Gastrocnemius medialis (tissue), 4 donors: ENCODE measurements at regions not wholly inside any gene's neighbourhood (a gene's known extent, or its start where the extent isn't known, plus 50 kb on each side); places are given as distances from the start of the nearest gene placed in this dataset.

ENCODE experiments used
- ATAC-seq, 2 donors: fragments of 150-250 bp; one replicate each; pipeline ENCODE4 v1.9.1; 2016
- DNase-seq, 2 donors: peaks; one replicate each; pipeline ENCODE4 v3.0.0-alpha.2; 2019
- H3K27ac ChIP-seq, 4 donors: fragments of 200-600 bp; sonication (generic); 1 replicate in 1 of 4; 2 replicates in 3 of 4; pipeline ENCODE4 v1.5.1; 2016 to 2018; ENCODE audit warnings: mild to moderate bottlenecking in 2 of 4, moderate library complexity in 1 of 4
- H3K27me3 ChIP-seq, 3 donors: fragments of 200-600 bp; sonication (generic) in 2 of 3; 1 replicate in 1 of 3; 2 replicates in 2 of 3; pipeline versions ENCODE4 v1.5.1 to v1.6.0; 2016 to 2019; ENCODE audit warnings: mild to moderate bottlenecking in 1 of 3, moderate library complexity in 1 of 3
- H3K36me3 ChIP-seq, 2 donors: fragments of 200-600 bp; sonication (generic) in 1 of 2; one replicate each; pipeline ENCODE4 v1.5.1; 2017 to 2018
- H3K4me1 ChIP-seq, 2 donors: fragments of 200-600 bp; sonication (generic) in 1 of 2; one replicate each; pipeline ENCODE4 v1.5.1; 2016 to 2017; ENCODE audit warnings: mild to moderate bottlenecking in 2 of 2
- H3K4me3 ChIP-seq, 4 donors: fragments of 200-600 bp; sonication (generic) in 3 of 4; 1 replicate in 1 of 4; 2 replicates in 3 of 4; pipeline ENCODE4 v1.5.1; 2016 to 2019; ENCODE audit warnings: mild to moderate bottlenecking in 2 of 4
- H3K9me3 ChIP-seq, 3 donors: fragments of 200-600 bp; sonication (generic) in 2 of 3; 1 replicate in 1 of 3; 2 replicates in 2 of 3; pipeline ENCODE4 v1.5.1; 2016 to 2019
- POLR2A ChIP-seq, 2 donors: fragments of 450-650 bp; IDR thresholded peaks; one replicate each; pipeline ENCODE4 v1.6.1; 2017; ENCODE audit warnings: antibody characterized with exemption in 2 of 2, mild to moderate bottlenecking in 2 of 2, moderate library complexity in 2 of 2
- in situ Hi-C, 4 donors: fragments of 200-750 bp; cut with MboI; loops; one replicate each; pipeline versions ENCODE4 v1.15.0 to v1.8.0; 2017; ENCODE audit warnings: low sequenced_read_pairs in 4 of 4
- intact Hi-C: fragments of 100-400 bp; cut with DNase I; formaldehyde crosslinking; loops from one replicate; pipeline ENCODE4 v1.15.1; 2023; ENCODE audit warnings: low total_unique reads
- TF ChIP-seq, protein P1 (sequence below), 5 experiments: fragments of 450-650 bp in 3 of 5; fragments of 200-600 bp in 2 of 5; sonication (generic) in 2 of 5; IDR thresholded peaks in 4 of 5; conservative IDR thresholded peaks in 1 of 5; 1 replicate in 4 of 5; 2 replicates in 1 of 5; pipeline ENCODE4 v1.5.1; 2016 to 2019; ENCODE audit warnings: antibody characterized with exemption in 5 of 5, mild to moderate bottlenecking in 3 of 5, moderate library complexity in 3 of 5

DNA sequence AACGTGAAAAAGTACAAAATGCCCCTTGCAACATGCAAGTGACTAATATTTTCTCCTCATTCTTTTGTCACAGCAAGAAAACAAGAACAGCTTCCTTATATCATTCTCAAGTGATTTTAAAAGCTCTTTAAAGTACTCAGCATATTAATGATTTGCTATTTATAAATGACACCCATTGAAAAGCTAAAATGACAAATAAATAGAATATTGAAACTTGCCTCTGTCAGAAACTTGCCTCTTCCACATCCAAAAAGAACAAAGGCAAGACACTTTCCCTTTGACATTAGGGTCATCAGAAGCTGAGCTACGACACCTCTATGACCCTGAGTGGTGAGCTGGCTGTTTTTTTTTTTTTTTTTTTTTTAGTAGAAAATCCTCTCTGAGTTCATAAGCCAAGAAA lies 339.6 kb upstream of the ITGA1 start:
- H3K4me3 ChIP-seq: no peak overlapping the region
- intact Hi-C loops: no loop called here
- no peaks in the 10 kb centered on the region for H3K4me1 ChIP-seq
- ATAC-seq (no peak), DNase-seq (no peak)
- H3K27me3 ChIP-seq: no peaks in the 10 kb centered on the region
- H3K36me3 ChIP-seq: no peaks in the 10 kb centered on the region
- in situ Hi-C loops: no loop called here
- TF ChIP-seq POLR2A (IDR thresholded peaks at IDR 0.05): no peak
- TF ChIP-seq, protein P1, sequence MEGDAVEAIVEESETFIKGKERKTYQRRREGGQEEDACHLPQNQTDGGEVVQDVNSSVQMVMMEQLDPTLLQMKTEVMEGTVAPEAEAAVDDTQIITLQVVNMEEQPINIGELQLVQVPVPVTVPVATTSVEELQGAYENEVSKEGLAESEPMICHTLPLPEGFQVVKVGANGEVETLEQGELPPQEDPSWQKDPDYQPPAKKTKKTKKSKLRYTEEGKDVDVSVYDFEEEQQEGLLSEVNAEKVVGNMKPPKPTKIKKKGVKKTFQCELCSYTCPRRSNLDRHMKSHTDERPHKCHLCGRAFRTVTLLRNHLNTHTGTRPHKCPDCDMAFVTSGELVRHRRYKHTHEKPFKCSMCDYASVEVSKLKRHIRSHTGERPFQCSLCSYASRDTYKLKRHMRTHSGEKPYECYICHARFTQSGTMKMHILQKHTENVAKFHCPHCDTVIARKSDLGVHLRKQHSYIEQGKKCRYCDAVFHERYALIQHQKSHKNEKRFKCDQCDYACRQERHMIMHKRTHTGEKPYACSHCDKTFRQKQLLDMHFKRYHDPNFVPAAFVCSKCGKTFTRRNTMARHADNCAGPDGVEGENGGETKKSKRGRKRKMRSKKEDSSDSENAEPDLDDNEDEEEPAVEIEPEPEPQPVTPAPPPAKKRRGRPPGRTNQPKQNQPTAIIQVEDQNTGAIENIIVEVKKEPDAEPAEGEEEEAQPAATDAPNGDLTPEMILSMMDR (IDR thresholded peaks at IDR 0.05 in 4 of 5, conservative IDR thresholded peaks at IDR 0.05 in 1 of 5): no peak
- H3K27ac ChIP-seq: no peak overlapping the region
- no peaks in the 10 kb centered on the region for H3K9me3 ChIP-seq

DNA sequence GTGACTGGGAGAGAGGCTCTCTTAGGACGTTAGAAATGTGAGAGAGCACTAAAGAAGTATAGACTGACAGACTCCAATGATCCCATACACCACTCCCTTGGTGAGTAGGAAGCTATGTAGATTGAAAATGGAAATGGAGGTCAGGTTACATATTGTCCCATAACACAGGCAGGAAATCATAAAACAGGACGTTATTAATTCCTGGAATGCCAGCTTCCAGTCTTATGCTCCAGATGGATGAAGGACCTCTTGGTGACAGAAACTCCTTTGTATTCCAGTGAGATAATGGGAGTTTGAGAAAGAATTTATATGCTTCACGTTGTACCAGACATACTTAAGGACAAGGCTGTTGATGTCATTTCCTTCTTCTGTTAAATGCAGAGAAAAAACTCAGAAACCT lies 338.2 kb upstream of the ITGA1 start:
- in situ Hi-C loops (no loop called here), intact Hi-C loops (no loop called here)
- ATAC-seq (no peak), DNase-seq (no peak)
- Histone ChIP-seq H3K4me3 (no peak overlapping the region), H3K4me1 (no peaks in the 10 kb centered on the region), H3K27me3 (no peaks in the 10 kb centered on the region), H3K36me3 (no peaks in the 10 kb centered on the region), H3K27ac (no peak overlapping the region), H3K9me3 (no peaks in the 10 kb centered on the region)
- TF ChIP-seq, protein P1 (IDR thresholded peaks at IDR 0.05 in 4 of 5, conservative IDR thresholded peaks at IDR 0.05 in 1 of 5): no peak
- TF ChIP-seq POLR2A (IDR thresholded peaks at IDR 0.05): no peak

DNA sequence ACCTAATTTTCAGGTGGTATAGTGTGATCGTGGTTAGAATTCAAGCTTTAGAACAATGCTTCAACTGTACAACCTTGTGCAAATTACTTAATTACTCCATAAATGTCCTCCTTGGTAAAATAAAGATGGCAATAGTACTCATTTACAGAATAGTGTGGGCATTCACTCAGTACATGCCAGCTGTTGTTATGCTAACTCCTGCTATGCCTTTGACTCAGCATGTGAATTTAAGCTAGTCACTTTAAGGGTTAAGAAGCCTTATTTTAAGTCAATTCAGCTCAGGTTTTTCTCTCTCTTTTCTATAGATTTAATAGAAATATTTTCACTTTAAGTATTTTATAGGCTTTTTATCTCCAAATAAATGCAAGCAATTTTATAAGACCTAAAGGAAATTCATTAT lies 335.6 kb upstream of the ITGA1 start:
- no peak for ATAC-seq
- H3K4me3 ChIP-seq: no peak overlapping the region

DNA sequence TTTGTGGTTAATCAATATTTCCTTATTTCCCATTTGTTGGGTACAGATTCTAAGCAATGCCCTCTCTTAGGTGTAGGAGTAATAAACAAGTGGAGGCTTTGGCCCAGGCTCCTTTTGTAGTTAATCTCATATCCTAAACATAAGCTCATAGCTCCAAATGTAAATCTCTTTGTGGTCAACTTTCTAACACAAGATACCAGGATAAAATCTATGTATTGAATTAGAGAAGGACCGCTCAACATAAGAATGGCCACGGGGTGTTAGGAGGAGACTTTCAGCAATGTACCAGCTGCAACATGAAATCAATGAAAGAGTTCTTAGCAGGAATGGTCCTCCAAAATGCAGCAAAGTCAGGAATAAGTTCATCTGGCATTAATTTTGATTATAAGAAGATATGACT lies 334.5 kb upstream of the ITGA1 start:
- intact Hi-C loops: no loop called here
- H3K4me3 ChIP-seq: no peak overlapping the region
- no peaks in the 10 kb centered on the region for H3K36me3 ChIP-seq
- no peaks in the 10 kb centered on the region for H3K4me1 ChIP-seq
- no peaks in the 10 kb centered on the region for H3K9me3 ChIP-seq
- ATAC-seq (no peak), DNase-seq (no peak)
- H3K27me3 ChIP-seq: no peaks in the 10 kb centered on the region
- no peak overlapping the region for H3K27ac ChIP-seq
- in situ Hi-C loops: no loop called here
- TF ChIP-seq POLR2A (IDR thresholded peaks at IDR 0.05): no peak
- TF ChIP-seq, protein P1 (IDR thresholded peaks at IDR 0.05 in 4 of 5, conservative IDR thresholded peaks at IDR 0.05 in 1 of 5): no peak

More for the DNA sequence above, 335.6 kb upstream of the ITGA1 start:
- no peaks in the 10 kb centered on the region for H3K4me1 ChIP-seq
- intact Hi-C loops (no loop called here), in situ Hi-C loops (no loop called here)
- H3K36me3 ChIP-seq: no peaks in the 10 kb centered on the region
- H3K9me3 ChIP-seq: no peaks in the 10 kb centered on the region
- H3K27me3 ChIP-seq: no peaks in the 10 kb centered on the region
- no peak for DNase-seq
- H3K27ac ChIP-seq: no peak overlapping the region
- TF ChIP-seq, protein P1 (IDR thresholded peaks at IDR 0.05 in 4 of 5, conservative IDR thresholded peaks at IDR 0.05 in 1 of 5): no peak
- TF ChIP-seq POLR2A (IDR thresholded peaks at IDR 0.05): no peak

DNA sequence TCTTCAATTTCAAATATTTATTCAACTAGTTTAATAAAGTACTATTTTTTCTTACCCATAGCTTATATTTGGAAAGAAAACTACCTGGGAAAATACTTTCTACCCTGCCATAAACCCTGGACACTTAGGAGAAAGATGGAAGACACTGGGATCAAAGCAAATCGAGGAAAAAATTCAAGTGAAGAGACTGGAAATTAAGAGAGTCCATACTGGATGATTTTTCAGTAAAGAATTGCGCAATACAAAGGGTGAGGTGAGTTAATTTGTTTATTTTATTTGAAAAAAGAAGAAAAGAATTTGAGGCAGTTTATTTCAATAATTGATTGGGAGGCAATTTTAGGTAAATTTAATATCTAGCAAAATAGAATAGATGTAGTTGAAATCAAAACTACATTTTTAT lies 331.8 kb upstream of the ITGA1 start:
- no peaks in the 10 kb centered on the region for H3K36me3 ChIP-seq
- H3K27ac ChIP-seq: no peak overlapping the region
- H3K4me3 ChIP-seq: no peak overlapping the region
- DNase-seq (no peak), ATAC-seq (no peak)
- H3K27me3 ChIP-seq: no peaks in the 10 kb centered on the region
- in situ Hi-C loops: no loop called here
- no peaks in the 10 kb centered on the region for H3K9me3 ChIP-seq
- H3K4me1 ChIP-seq: no peaks in the 10 kb centered on the region
- TF ChIP-seq, protein P1 (IDR thresholded peaks at IDR 0.05 in 4 of 5, conservative IDR thresholded peaks at IDR 0.05 in 1 of 5): no peak
- no peak for TF ChIP-seq POLR2A (IDR thresholded peaks at IDR 0.05)
- intact Hi-C loops: no loop called here
